Ecto neural progenitor cell (in vitro differentiated cells): ENCODE measurements at regions not wholly inside any gene's neighbourhood (a gene's known extent, or its start where the extent isn't known, plus 50 kb on each side); places are given as distances from the start of the nearest gene placed in this dataset.
"Not testable (repeated sequence)": the region's sequence is repeated elsewhere in the genome, so short reads cannot be mapped to it uniquely, and the experiment has no call there.

Source experiments
- DNase-seq: peaks from one replicate; pipeline ENCODE4 v3.0.0-alpha.2; 2018; ENCODE audit warnings: low spot score

DNA sequence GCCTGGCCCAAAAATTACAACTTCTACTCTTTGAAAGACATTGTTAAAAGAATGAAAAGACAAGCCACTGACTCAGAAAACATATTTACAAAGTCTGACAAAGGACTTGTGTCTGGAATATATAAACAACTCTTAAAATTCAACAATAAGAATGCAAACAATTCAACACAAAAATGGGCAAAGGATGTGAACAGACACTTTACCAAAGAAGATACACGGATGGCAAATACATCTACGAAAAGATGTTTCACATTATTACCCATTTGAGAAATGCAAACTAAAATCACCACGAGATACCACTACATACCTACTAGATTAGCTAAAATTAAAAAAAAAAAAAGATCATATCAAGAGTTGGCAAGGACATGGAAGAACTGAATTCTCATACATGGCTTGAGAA lies 80.8 kb upstream of the METRNL start:
- DNase-seq: no peak

DNA sequence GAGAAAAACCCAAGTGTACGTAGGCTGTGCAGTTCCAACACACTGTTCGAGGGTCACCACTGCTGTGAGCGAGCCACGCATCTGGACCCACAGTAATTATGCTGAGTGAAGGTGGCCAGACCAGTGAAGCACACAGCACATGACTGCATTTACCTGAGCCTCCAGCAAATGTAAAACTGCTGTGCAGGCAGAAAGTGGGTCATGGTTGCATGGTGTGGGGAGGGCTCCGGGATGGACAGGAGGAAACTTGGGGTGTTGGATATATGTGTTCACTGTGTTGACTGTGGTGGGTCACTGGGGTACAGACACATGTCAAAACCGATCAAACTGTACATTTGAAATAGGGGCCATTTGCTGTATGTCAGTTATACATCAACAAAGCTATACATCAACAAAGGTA lies 78.7 kb upstream of the METRNL start:
- DNase-seq: no peak

DNA sequence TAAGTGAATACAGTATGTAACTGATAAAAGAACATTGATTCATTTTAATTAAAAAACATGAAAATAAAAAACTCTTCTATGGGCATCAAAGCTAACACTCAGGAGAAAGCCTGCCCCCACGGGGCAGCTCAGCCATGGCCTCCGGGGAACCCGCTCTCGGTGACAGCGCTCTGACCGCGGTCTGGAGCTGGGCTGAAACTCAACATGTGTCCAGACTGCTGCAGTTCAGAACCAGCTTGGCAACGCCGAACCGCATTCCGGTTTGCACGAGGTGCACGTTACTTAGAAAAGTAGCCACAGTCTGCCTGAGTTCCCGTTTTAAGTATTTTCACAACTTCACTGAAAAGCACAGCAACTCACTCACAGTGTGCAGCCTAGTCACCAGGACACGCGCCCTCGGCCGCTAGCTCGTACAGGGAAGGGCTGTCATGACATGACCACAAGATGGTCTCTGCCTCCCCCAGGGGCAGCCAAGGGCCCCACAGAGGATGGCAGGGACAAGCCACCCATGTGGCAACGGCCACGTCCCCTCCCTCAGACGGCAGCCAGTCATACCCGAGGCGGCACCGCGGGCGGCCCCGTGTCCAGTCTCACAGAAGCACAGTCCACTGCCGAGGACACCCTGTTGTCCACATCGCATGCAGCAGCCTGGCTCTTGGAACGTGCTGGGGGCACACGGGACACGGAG lies 77.1 kb upstream of the METRNL start:
- DNase-seq: peak; percentile 41

DNA sequence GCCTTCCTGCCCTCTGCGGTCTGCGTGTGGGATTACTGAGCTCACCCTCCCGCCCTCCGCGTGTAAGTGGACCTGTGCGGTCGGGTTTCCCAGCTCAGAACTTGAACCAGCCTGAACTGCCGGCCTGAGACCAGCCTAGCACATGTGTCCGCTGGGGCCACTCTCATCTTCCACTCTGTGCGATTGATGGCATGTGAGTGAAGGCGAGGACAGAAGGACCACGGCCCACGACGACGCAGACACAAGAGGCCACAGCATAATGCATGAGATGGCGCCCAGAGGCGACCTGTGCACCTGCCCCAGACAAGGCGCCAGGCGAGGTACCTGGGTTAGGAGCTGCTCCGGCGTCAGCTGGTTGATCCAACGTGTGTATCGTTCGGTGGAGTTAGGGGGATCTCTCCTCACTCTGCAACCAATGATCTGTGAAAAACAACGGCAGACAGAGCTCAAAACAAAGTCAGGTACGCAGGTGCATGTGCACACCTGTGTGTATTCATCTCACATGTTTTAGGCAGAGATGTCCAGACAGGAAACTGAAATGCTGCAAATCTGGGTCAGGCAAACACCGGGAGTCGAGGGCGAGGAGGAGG lies 74.5 kb upstream of the METRNL start:
- DNase-seq: peak; percentile 41

DNA sequence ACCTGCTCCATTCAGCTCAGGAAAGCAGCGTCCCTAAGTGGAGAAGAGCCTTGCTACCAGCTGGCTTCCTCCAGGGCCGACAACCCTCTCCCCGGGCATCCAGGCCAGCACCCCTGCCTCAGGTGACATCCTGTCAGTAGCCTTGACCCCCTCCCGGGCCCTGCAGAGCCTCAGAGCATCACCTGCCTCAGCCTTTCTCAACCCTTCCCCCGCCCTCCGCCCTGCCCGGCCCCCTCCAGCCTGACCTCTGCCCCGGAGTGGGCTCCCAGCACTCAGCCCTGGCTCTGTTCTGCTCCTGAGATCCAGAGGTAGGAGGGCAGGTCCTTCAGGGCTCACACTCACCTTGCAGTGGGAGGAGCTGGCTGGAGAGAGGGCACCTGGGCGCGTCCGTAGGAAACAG lies 73.8 kb upstream of the METRNL start:
- DNase-seq: no peak

DNA sequence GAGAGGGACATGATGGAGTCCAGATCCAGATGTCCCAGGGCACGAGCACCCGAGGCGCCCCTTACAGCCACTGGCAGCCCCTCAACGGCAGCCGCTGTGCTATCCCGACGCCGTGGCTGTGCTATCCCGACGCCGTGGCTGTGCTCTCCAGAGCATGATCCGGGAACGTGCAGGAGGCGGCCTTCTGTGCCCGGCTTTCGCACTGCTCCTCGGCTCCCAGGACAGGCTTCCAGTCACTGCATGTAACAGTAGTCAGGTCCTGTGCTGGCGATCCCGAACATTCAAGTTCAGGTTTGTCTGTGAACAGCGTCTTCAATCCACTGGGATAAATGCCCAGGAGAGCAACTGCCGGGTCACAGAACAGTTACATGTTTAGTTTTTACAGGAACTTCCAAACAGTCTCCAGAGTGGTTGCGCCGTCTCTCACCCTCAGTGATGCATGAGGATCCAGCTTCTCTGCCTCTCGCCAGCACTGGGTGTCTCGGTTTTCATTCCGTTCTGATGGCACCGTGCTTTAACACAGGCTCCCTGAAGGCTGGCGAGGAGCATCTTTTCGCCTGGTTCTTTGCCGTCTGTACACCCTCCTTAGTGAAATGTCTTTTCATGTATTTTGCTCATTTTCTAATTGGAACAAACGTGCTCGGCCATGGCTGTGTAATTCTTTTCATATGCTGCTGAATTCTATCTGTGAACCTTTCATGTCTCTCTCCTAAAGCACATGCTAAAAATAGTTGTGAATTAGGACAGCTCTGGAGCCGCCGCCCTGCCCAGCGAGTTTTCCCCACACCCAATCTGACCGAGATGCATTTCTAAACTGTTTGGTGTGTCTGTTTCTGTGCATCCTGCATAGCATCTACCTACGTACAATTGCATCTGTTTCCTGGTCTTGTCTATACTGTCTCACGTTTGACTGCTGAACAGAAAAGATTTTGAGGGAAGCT lies 72.6 kb upstream of the METRNL start:
- no peak for DNase-seq

DNA sequence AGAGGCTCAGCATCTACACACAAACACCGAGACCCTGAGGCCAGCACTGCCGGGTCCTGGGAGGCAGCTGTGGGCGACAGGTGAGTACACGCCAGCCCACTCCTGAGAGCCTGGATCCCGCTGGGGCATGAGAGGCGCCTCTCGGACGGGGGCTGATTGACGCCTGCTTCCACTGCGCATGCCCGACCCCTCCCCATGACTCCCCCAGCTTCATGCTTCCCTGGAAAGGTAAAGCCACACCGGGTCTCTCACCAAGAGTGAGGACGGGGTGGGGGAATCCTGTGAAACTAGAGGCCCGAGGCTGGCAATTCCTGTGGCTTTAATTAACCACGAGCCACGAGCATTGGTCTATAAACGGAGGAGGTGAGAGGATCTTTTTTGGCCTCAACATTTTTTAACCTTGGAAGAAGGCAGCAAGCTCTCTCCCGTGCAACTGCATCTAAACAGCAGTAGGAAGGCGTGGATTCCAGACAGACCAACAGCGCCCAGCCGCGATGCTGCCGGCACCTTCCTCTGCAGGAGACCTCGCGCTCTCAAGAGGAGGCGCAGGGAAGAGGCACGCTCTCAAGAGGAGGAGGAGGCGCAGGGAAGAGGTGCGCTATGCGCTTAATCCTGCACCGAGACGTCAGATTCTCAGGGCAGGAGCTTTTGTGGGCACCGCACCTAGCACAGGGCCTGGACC lies 71.8 kb upstream of the METRNL start:
- no peak for DNase-seq

DNA sequence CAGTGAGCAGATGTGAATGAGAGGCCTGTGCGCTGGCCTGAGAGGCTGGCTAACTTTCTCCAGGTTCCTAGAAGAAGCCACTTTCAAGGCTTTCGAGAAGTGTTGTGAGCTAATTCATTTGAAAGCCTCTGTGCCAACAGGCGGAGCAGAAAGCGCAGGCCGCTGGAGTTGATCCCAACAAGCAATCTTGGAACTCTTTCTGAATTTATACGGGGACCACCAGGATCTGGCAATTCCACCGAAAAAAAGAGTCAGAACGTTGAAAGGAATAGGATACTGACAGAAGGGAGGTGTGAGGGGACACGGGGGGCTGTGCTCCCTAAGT lies 71.3 kb upstream of the METRNL start:
- DNase-seq: peak; percentile 29

DNA sequence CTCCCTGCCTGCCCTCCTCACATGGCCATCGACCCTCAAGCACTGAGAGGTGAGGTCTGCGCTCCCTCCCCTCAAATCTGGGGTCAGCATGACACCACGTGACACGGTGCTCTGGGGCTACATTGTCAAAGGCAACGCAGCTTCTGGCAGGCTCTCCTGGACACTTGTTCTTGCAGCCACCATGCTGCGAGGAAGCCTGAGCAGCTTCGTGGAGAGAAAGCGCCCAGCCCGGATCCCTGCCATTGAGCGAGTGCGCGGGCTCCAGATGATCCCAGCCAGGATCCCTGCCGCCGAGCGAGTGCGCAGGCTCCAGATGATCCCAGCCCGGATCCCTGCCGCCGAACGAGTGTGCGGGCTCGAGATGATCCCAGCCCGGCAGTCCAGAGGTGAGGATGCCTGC lies 70.9 kb upstream of the METRNL start:
- no peak for DNase-seq

DNA sequence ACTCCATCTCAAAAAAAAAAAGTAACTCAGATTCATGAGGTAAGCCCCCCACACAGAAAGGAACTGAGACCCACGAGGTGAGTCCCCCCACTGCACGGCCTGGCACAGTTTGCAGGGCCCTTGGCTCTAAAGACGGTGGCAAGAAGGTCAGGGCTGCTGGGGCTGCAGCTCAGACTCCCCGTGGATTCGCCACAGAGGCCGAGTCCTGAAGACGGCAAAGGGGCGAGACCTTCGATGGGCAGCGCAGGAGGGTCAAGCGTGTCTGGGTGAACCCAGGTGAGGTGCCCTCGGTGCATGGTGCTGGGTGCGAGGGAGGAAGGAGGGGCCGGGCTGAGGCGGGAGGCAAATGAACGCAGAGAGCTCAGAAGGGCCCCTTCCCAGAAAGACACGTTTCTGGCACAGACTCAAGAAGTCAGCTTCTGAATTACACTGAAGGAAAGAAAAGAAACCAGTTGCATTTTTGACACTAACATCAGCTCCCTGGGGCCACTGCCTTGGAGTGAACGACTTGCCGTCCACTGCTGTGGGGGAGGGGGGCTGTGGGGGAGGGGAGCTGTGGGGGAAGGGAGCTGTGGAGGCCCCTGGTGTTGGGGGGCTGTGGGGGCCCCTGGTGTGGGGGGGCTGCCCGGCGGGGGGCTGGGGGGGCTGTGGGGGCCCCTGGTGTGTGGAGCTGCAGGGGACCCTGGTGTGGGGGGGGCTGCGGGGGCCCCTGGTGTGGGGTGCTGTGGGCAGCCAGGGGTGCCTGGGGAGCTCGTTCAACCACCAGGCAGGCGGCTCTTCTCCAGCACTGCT lies 69.8 kb upstream of the METRNL start:
- DNase-seq: no peak

DNA sequence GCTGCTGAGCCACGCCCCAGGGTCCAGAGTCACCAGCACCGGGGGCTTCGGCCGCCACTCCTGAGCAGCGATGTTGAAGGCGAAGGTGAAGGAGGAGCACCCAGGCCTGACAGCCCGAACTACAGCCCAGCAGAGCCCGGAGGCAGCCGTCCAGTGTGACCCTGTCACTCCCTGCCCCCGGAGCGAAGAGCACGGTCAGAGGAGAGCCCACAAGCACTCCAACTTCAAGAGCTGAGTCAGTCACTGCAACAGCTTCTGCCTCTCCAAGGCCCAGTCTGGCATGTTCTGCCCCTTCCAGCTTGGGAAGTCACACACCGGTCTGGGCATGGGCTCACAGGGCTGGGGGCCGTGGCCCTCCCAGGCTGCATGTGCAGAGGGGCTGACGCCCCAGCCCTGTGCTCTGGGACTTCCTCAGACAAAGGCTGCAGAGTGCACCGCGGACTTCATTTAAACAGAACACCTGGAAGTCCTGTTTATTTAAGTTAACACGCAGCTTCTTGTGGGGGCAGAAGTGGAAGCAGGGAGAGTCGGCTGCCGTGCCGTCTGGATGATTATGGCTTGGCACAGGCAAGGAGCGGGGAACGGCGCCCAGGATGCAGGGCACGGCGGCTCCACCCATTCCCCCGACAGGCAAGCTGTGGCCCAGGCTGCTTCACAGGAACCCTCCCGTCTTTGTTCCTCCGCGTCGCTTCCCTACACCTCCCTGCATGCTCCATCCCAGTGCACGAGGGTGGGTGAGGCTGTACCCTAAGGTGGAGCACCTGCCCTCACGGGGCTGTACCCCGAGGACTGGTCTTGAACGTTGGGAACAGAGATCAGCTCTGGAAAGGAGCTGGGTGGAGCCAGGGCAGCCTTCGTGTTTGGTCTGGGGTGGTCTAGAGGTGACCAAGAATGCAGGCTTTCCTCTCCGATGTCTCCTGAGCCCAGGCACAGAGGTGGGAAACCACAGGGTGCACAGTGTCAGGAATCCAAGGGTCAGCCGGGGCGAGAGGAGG lies 68.9 kb upstream of the METRNL start:
- no peak for DNase-seq

DNA sequence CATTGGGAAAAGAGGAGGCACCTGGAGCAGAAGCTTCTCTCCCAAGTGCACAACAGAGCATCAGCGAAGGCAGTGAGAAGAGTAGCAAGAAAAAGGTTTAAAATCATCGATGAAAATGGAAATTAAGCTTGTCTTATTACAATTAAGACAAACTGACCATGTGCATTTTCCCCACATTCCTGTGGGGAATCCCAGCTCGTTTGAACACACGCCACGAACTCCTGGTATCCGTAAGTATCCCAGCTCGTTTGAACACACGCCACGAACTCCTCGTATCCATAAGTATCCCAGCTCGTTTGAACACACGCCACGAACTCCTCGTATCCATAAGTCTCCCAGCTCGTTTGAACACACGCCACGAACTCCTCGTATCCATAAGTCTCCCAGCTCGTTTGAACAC lies 67.7 kb upstream of the METRNL start:
- DNase-seq: not testable (repeated sequence)

DNA sequence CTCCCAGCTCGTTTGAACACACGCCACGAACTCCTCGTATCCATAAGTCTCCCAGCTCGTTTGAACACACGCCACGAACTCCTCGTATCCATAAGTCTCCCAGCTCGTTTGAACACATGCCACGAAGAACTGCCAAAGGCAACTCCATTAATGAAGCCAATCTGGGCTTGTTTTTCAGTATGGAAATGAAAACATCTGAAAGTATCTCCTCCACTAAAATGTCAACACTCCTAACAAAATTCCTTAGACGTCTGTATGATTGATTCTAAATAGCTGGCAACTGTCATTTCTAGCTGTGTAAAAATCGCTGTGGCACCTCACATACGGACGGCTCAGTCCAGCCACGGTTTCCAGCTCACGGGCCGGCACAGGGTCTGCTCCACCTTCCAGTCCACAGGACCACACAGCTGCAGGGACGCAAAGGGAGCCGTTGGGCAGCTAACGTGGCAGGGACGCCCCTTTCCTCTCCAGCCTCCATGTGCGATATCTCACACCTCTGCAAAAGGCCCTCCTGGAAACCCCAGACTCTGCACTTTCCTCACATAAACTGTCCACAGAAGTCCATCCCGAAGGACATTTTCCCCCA lies 67.1 kb upstream of the METRNL start:
- no peak for DNase-seq

DNA sequence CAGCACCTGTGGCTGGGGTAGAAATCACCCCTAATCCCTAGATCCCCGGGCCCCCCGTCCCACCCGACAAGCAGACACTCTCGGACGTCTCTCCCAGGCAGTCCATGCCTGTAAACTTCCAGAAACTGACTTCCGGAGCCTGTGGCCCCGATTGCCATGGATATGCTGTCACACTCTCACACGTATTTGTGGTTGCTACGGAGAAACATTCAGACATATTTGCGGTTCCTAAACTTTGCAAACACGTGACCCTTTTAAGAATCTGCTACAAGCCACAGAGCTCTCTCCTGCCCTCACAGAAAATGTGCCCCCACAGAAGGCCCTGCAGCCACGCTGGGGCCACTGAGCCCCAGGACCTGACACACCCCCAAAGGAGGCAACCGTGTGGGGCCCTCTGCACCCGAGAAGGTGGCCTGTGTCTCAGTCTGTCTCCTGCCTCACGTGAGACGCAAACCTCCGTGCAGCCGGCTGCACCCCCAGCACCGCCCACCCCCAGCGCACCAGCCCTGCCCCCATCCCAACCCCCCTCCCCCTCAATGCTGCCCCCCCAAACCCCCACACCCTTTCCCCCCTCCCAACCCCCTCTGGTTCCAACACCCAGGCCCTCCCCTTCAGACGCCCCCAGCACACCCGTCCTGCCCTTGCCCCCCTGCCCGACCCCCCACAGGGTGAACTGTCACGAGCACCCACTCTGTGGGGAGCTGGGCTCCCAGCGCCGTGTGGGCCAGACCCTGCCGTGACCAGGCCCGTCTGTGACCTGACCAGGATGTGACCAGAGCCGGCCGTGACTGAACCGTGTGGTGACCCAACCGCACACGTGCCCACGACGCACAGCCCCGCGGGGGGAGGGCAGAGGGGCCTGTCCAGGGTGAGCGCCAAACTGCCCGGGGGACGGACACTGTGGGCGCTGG lies 66.3 kb upstream of the METRNL start:
- DNase-seq: no peak

DNA sequence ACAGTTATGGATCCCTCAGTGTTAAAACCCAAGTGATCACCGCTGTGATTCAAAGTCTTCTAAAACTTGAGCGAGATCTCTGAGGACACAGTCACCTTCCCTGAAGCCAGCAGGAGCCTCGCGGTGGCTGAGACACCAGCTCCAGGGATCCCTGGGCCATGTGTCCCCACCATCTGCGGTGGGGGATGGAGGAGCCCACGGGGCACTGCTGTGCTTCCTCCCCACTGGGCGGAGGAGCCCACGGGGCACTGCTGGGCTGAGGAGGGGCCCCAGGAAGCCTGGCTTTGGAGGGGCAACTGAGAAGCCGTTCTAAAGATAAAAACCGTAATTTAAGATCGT lies 65.7 kb upstream of the METRNL start:
- peak; percentile 39 for DNase-seq

DNA sequence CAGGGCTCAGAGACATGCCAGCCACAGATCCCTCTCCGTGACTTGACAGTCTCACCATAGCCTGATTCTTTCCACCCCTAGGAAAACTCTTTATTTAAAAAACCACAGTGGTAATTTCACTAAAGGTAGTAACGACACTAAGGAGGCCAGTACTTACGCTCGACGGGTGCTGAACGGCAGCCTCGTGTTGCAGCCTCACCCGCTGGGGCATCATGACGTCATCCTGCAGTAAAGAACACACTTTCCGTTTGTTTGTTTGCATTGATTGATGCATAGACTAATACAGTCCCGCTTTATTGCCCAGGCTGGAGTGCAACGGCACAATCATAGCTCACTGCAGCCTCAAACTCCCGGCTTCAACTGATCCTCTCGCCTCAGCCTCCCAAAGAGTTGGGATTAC lies 65.1 kb upstream of the METRNL start:
- no peak for DNase-seq

DNA sequence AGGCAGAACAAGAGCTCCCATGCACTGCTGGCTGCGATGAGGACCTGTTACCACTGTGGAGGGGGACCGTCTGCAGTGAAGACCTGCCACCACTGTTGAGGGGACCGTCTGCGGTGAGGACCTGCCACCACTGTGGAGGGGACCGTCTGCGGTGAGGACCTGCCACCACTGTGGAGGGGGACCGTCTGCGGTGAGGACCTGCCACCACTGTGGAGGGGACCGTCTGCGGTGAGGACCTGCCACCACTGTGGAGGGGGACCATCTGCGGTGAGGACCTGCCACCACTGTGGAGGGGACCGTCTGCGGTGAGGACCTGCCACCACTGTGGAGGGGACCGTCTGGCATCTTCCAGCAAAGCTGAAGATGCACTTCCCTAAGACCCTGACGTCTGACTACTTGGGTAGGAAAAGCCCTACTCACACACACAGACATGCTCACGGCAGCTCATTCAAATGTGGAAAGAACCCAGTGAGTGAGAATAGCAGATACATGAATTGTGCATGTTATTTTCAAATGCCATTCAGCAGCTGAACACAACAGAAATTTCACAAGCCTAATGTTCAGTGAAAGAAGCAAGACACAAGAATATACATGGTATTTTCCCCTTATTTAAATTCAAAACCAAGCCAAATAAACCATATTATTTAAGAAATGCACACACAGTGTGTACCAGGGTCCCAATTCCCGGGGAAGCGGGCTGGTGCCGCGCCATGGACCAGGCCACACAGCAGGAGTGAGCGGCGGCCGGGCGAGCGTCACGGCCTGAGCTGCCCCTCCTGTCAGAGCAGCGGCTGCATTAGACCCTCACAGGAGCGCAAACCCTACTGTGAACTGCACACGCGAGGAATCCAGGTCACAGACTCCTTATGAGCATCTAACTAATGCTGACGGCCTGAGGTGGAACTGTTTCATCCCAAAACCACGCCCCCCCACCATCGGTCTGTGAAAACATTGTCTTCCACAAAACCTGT lies 64.2 kb upstream of the METRNL start:
- DNase-seq: no peak

DNA sequence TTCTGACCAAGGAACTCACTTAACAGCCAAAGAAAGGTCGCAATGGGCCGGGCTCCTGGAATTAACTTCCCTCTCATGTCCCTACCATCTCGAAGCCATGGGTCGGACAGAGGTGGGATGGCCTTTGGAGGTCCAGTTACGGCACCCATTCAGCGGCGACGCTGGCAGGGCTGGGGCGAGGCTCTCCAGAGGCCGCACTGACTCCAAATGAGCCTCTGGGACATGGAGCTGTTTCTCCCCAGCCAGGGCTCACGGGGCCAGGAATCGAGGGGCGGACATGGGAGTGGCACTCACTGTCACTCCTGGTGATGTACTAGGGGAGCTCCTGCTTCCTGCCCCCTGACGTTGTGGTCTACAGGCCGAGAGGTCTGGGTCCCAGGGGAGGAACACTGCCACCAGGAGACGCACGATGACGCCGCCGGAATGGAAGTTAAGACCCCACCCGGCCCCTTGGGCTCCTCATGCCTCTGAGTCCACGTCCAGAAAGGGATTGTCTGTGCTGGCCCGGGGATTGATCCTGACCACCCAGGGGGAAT lies 60.7 kb upstream of the METRNL start:
- DNase-seq: no peak
